ENCODE measurements at regions not wholly inside any gene's neighbourhood (a gene's known extent, or its start where the extent isn't known, plus 50 kb on each side); places are given as distances from the start of the nearest gene placed in this dataset.

GRCh38 chr3:164179110-164179774, 899.1 kb downstream of the SI start:
- TF ChIP-seq CTCF (conservative IDR thresholded peaks at IDR 0.05 in 1 of 2, IDR thresholded peaks at IDR 0.05 in 1 of 2; ENCODE audit: low read depth in 1 of 2, low read length in 2 of 2) = no peak
- TF ChIP-seq EZH2 (IDR thresholded peaks at IDR 0.05; ENCODE audit: low read length, missing control alignments) = no peak
